ENCODE measurements at regions not wholly inside any gene's neighbourhood (a gene's known extent, or its start where the extent isn't known, plus 50 kb on each side); places are given as distances from the start of the nearest gene placed in this dataset.

GRCh38 chr22:48305726-48306235 lies 1521.9 kb downstream of the BRD1 start:
- no peak for TF ChIP-seq CTCF (IDR thresholded peaks at IDR 0.05)
- TF ChIP-seq ZFX (IDR thresholded peaks at IDR 0.05; ENCODE audit: borderline replicate concordance), result no peak
- no peak overlapping the region for H3K27ac ChIP-seq

- H3K27ac ChIP-seq, result no peak overlapping the region
- TF ChIP-seq CTCF (IDR thresholded peaks at IDR 0.05) (no peak), ZFX (IDR thresholded peaks at IDR 0.05; ENCODE audit: borderline replicate concordance) (no peak)
These were observed 1524.3 kb downstream of the BRD1 start for GRCh38 chr22:48303369-48303725.

- no peak overlapping the region for H3K27ac ChIP-seq
- TF ChIP-seq CTCF (IDR thresholded peaks at IDR 0.05), result no peak
- TF ChIP-seq ZFX (IDR thresholded peaks at IDR 0.05; ENCODE audit: borderline replicate concordance), result no peak
These were observed 1524.9 kb downstream of the BRD1 start for GRCh38 chr22:48302657-48303368.

- no peak for TF ChIP-seq CTCF (IDR thresholded peaks at IDR 0.05)
- no peak for TF ChIP-seq ZFX (IDR thresholded peaks at IDR 0.05; ENCODE audit: borderline replicate concordance)
- H3K27ac ChIP-seq, result no peak overlapping the region
These were observed 1525.8 kb downstream of the BRD1 start for GRCh38 chr22:48301908-48302307.

- H3K27ac ChIP-seq, result no peak overlapping the region
- TF ChIP-seq CTCF (IDR thresholded peaks at IDR 0.05) (no peak), ZFX (IDR thresholded peaks at IDR 0.05; ENCODE audit: borderline replicate concordance) (no peak)
These were observed 1526.3 kb downstream of the BRD1 start for GRCh38 chr22:48301421-48301820.

- TF ChIP-seq CTCF (IDR thresholded peaks at IDR 0.05) (no peak), ZFX (IDR thresholded peaks at IDR 0.05; ENCODE audit: borderline replicate concordance) (no peak)
- H3K27ac ChIP-seq, result no peak overlapping the region
These were observed 1526.8 kb downstream of the BRD1 start for GRCh38 chr22:48300877-48301276.

GRCh38 chr22:48299801-48300200 lies 1527.9 kb downstream of the BRD1 start:
- TF ChIP-seq CTCF (IDR thresholded peaks at IDR 0.05) (no peak), ZFX (IDR thresholded peaks at IDR 0.05; ENCODE audit: borderline replicate concordance) (no peak)

More at GRCh38 chr22:48299801-48300200, 1527.9 kb downstream of the BRD1 start:
- no peak overlapping the region for H3K27ac ChIP-seq
